Ishikawa (cell line): ENCODE measurements at regions not wholly inside any gene's neighbourhood (a gene's known extent, or its start where the extent isn't known, plus 50 kb on each side); places are given as distances from the start of the nearest gene placed in this dataset.

Experiments
- CEBPB ChIP-seq: IDR thresholded peaks from 2 replicates; pipeline ENCODE4 v1.6.1; 2012
- CREB1 ChIP-seq: IDR thresholded peaks from 2 replicates; pipeline ENCODE4 v1.6.1; 2012; ENCODE audit warnings: low read depth
- EGR1 ChIP-seq: IDR thresholded peaks from 2 replicates; pipeline ENCODE4 v1.6.1; 2012
- EP300 ChIP-seq: IDR thresholded peaks from 2 replicates; pipeline ENCODE4 v1.6.1; 2012; ENCODE audit warnings: borderline replicate concordance
- MAX ChIP-seq: IDR thresholded peaks from 2 replicates; pipeline ENCODE4 v1.6.1; 2012
- RAD21 ChIP-seq: IDR thresholded peaks from 2 replicates; pipeline ENCODE4 v1.6.1; 2012; ENCODE audit warnings: low read depth
- REST ChIP-seq: IDR thresholded peaks from 2 replicates; pipeline ENCODE4 v1.6.1; 2012; ENCODE audit warnings: low read depth, mild to moderate bottlenecking
- TAF1 ChIP-seq: IDR thresholded peaks from 2 replicates; pipeline ENCODE4 v1.6.1; 2012; ENCODE audit warnings: low read depth, mild to moderate bottlenecking
- TCF12 ChIP-seq: IDR thresholded peaks from 2 replicates; pipeline ENCODE4 v1.6.1; 2012; ENCODE audit warnings: low read depth
- TEAD4 ChIP-seq: IDR thresholded peaks from 2 replicates; pipeline ENCODE4 v1.6.1; 2012
- USF1 ChIP-seq: IDR thresholded peaks from 2 replicates; pipeline ENCODE4 v1.6.1; 2012
- YY1 ChIP-seq: IDR thresholded peaks from 2 replicates; pipeline ENCODE4 v1.6.1; 2012; ENCODE audit warnings: low read depth
- ZBTB7A ChIP-seq: IDR thresholded peaks from 2 replicates; pipeline ENCODE4 v1.6.1; 2012; ENCODE audit warnings: low read depth

- TF ChIP-seq EP300, result no peak
- no peak for TF ChIP-seq REST
- no peak for TF ChIP-seq USF1
- TF ChIP-seq EGR1, result no peak
- TF ChIP-seq MAX, result no peak
- TF ChIP-seq CEBPB, result no peak
- TF ChIP-seq TEAD4, result no peak
- TF ChIP-seq TAF1, result no peak
- no peak for TF ChIP-seq RAD21
- no peak for TF ChIP-seq ZBTB7A
- TF ChIP-seq YY1, result no peak
- no peak for TF ChIP-seq TCF12
- no peak for TF ChIP-seq CREB1
Observed at GRCh38 chr18:44156776-44157335, 523.8 kb upstream of the SETBP1 start.
